Type B pancreatic cell (in vitro differentiated cells): ENCODE measurements at regions not wholly inside any gene's neighbourhood (a gene's known extent, or its start where the extent isn't known, plus 50 kb on each side); places are given as distances from the start of the nearest gene placed in this dataset.

ENCODE experiments used
- DNase-seq: peaks from one replicate; pipeline ENCODE4 v3.0.0; 2021; ENCODE audit warnings: mixed read lengths; ENCODE audit not compliant: unreplicated experiment; ENCODE audit errors: extremely low spot score
- H3K27ac Mint-ChIP-seq: 2 replicates; pipeline ENCODE4 v1.8.0; 2021; ENCODE audit warnings: mild to moderate bottlenecking, mixed read lengths
- H3K27me3 Mint-ChIP-seq: 2 replicates; pipeline ENCODE4 v1.8.0; 2021; ENCODE audit warnings: mixed read lengths
- H3K36me3 Mint-ChIP-seq: 2 replicates; pipeline ENCODE4 v1.8.0; 2021; ENCODE audit warnings: mixed read lengths
- H3K4me1 Mint-ChIP-seq: one replicate; pipeline ENCODE4 v1.8.0; 2021; ENCODE audit warnings: mixed read lengths; ENCODE audit not compliant: unreplicated experiment
- H3K4me3 Mint-ChIP-seq: 2 replicates; pipeline ENCODE4 v1.8.0; 2021; ENCODE audit warnings: mild to moderate bottlenecking, mixed read lengths
- H3K9me3 Mint-ChIP-seq: 2 replicates; pipeline ENCODE4 v1.8.0; 2021; ENCODE audit warnings: mixed read lengths
- TF ChIP-seq, protein P1 (sequence below): fragments of 200-600 bp; sonication (generic); conservative IDR thresholded peaks from 2 replicates; pipeline ENCODE4 v1.5.0; 2021; ENCODE audit warnings: antibody characterized with exemption, mild to moderate bottlenecking

DNA sequence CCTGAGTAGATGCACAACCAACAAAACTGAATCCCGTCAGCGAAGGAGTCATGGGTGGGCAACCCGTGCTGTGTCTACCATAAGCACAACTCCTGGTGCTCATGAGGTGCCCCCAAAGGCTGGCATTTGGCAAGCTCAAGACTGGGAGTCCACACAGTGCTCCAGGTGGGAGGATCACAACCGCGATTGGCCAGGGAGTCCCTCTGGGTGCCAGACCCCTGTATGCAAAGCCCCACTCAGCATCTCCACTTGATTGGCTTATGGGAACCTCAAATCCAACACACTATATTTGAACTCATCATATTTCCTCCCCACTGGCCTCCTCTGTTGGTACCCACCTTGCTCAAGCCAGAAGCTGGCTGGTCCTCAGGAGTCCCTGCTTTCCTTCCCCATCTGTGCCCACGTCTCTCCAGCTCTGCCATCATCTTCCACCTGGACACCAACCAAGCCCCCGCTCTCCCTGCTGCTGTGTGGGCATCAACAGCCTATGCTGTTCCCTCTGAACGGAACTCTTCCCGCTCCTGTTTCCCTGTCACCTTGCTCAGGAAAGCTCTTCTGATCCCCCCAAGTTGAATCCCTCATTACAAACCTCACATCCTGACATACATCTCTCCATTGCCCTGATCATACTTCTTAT, 142.3 kb upstream of the PTPN1 start:
- Mint-ChIP-seq H3K4me1 (peaks cover 40% of the 10 kb centered on the region), H3K36me3 (no peaks in the 10 kb centered on the region), H3K27me3 (no peaks in the 10 kb centered on the region), H3K4me3 (no peak overlapping the region), H3K27ac (peak overlapping the region; percentile 56), H3K9me3 (peaks cover 11% of the 10 kb centered on the region)
- TF ChIP-seq, protein P1, sequence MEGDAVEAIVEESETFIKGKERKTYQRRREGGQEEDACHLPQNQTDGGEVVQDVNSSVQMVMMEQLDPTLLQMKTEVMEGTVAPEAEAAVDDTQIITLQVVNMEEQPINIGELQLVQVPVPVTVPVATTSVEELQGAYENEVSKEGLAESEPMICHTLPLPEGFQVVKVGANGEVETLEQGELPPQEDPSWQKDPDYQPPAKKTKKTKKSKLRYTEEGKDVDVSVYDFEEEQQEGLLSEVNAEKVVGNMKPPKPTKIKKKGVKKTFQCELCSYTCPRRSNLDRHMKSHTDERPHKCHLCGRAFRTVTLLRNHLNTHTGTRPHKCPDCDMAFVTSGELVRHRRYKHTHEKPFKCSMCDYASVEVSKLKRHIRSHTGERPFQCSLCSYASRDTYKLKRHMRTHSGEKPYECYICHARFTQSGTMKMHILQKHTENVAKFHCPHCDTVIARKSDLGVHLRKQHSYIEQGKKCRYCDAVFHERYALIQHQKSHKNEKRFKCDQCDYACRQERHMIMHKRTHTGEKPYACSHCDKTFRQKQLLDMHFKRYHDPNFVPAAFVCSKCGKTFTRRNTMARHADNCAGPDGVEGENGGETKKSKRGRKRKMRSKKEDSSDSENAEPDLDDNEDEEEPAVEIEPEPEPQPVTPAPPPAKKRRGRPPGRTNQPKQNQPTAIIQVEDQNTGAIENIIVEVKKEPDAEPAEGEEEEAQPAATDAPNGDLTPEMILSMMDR: no peak
- no peak for DNase-seq

DNA sequence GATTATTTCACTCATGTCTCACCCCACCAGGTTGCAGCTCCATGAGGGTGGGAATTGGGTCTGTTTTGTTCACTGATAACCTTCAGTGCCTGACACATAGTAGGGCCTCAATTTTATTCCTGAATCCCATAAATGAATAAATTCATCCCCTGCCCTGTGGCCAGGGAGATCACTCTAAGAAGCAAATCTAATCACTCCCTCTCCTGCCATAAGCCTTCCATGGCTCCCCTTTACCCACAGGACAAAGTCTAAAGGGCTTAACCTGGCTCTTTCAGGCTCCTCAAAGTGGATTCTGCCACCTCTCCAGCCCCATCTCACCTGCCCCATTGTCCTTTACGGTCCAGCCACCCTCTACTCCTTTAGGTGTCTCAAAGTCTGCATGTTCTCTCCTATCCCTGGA, 141.8 kb upstream of the PTPN1 start:
- H3K4me3 Mint-ChIP-seq: no peak overlapping the region
- TF ChIP-seq, protein P1: no peak
- no peak for DNase-seq
- peaks cover 42% of the 10 kb centered on the region for H3K4me1 Mint-ChIP-seq
- peaks cover 11% of the 10 kb centered on the region for H3K9me3 Mint-ChIP-seq
- no peaks in the 10 kb centered on the region for H3K36me3 Mint-ChIP-seq
- peak overlapping the region; percentile 56 for H3K27ac Mint-ChIP-seq
- H3K27me3 Mint-ChIP-seq: no peaks in the 10 kb centered on the region

- Mint-ChIP-seq H3K36me3 (no peaks in the 10 kb centered on the region), H3K27ac (no peak overlapping the region), H3K27me3 (no peaks in the 10 kb centered on the region), H3K9me3 (peaks cover 11% of the 10 kb centered on the region), H3K4me3 (no peak overlapping the region), H3K4me1 (peaks cover 41% of the 10 kb centered on the region)
- no peak for DNase-seq
- TF ChIP-seq, protein P1: no peak
Observed at GRCh38 chr20:50368813-50369224, 141.4 kb upstream of the PTPN1 start.

- Mint-ChIP-seq H3K27me3 (no peaks in the 10 kb centered on the region), H3K4me1 (peaks cover 40% of the 10 kb centered on the region), H3K27ac (no peak overlapping the region), H3K36me3 (no peaks in the 10 kb centered on the region), H3K9me3 (peaks cover 11% of the 10 kb centered on the region), H3K4me3 (no peak overlapping the region)
- TF ChIP-seq, protein P1: no peak
- DNase-seq: no peak
Observed at GRCh38 chr20:50369225-50370035, 140.8 kb upstream of the PTPN1 start.

- no peaks in the 10 kb centered on the region for H3K36me3 Mint-ChIP-seq
- H3K27me3 Mint-ChIP-seq: no peaks in the 10 kb centered on the region
- H3K4me3 Mint-ChIP-seq: no peak overlapping the region
- DNase-seq: no peak
- H3K27ac Mint-ChIP-seq: no peak overlapping the region
- peaks cover 40% of the 10 kb centered on the region for H3K4me1 Mint-ChIP-seq
- TF ChIP-seq, protein P1: no peak
- peaks cover 11% of the 10 kb centered on the region for H3K9me3 Mint-ChIP-seq
Observed at GRCh38 chr20:50370036-50370566, 140.1 kb upstream of the PTPN1 start.
